ENCODE measurements at regions not wholly inside any gene's neighbourhood (a gene's known extent, or its start where the extent isn't known, plus 50 kb on each side); places are given as distances from the start of the nearest gene placed in this dataset.

DNA sequence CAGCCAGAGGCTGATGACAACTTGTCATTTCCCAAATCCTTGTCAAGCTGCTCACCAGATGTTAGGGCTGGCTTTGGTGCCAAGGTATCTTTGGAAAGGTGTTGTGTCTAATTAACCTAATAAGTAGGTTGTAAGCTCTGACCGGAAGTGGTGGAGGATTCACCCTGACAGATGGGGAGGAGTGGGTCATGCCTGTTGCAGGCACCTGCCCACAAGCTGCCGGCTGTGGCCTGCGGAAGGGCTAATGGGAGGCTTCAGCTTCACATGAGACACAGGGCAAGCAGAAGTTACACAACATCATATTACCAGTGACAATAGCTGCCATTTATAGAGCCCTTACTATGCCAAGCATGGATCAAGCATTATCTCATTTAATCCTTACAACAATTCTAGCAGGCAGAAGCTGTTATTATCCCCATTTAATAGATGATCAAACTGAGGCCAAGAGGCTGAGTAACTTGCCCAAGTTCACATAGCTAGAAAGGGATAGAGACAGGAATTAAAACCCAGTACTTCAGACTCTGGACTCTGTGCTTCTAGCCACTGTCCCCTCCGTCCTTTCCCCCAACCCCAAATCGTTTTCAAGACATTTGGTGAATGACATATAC lies 63.1 kb upstream of the DUSP5 start:
- no peak for DNase-seq (ENCODE audit: low read depth, low spot score)

DNA sequence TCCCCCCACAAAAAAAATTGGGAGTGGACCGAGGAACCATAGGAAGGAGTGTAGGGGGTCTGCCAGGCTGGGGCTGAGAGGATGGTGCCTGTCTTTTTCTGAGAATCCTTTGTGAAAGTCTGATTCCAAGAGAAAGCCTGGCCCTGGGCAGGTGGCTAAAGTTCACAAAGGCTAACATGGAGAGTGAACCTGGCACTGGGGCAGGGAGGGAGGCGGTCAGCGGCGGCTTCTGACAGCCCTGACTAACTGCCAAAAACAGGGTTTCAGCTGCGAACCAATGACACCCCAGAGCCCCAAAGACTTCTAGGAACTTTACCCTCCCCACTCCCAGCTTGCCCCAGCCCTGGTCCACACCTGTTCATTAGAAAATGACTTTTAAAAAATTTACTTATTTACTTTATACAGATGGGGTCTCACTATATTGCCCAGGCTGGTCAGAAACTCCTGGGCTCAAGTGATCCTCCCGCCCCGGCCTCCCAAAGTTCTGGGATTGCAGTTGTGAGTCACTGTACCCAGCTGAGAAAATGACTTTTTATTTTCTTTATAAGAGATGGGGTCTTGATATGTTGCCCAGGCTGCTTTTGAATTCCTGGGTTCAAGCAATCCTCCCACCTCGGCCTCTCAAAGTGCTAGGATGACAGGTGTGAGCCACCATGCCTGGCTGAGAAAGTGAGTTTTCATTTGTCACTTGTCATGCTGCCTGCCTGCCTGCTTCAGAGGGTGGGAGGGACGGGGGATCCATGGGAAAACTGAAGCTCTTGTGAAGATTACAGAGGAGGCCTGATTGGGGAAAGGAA lies 61.0 kb upstream of the DUSP5 start:
- no peak for DNase-seq (ENCODE audit: low read depth, low spot score)

DNA sequence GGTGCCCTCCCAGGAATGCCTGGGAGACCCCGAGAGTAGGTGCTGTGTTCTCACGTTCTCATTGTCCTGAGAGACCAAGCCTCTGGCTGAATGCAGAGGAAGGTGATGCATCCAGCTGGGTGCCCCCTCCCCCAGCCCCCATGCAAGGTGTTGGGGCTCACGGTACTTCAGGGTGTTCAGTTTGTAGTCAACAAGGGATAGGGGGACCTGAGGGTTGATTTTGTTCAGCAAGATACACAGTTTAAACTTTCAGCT lies 60.4 kb upstream of the DUSP5 start:
- no peak for DNase-seq (ENCODE audit: low read depth, low spot score)

DNA sequence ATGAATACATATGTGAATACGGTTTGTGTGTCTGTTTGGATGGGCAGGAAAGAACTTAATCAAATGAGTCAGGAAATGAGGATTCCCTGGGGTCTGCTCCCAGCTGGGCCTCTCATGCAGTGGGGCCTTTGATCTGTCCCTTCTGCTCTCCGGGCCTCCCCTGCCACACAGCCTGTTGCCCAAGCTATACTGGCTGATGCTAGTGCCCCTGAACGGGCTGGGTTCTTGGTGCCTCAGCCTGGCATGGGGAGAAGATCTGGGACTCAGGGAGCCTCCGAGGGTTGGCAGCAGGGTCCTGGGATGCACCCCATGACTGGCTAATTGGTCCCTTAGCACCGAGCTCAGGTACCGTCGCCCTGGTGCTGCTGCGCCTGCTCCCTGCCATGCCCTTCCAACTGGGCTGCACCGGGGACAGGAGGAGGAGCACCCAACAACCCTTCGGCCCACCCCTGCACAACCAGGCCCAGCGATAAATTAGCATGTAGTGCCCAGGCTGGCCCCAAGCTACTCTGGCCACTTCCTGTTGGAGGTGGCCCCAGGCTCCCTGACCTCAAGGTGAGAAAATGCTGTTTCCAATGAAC lies 59.9 kb upstream of the DUSP5 start:
- DNase-seq (ENCODE audit: low read depth, low spot score), result no peak

DNA sequence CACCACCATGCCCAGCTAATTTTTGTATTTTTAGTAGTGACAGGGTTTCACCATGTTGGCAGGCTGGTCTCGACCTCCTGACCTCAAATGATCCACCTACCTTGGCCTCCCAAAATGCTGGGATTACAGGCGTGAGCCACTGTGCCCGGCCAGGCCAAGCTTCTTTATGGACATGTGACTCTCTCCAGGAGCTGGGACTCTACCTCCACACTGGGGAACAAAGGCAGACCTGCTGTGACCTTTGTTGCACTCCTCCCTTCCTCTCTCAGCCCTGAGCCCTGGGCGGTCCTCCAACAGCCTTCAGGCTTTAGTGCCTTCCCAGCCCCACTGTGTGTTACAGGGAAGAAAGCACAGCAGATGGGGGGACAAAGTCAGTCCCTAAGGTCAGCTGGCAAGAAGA lies 55.0 kb upstream of the DUSP5 start:
- DNase-seq (ENCODE audit: low read depth, low spot score), result no peak

DNA sequence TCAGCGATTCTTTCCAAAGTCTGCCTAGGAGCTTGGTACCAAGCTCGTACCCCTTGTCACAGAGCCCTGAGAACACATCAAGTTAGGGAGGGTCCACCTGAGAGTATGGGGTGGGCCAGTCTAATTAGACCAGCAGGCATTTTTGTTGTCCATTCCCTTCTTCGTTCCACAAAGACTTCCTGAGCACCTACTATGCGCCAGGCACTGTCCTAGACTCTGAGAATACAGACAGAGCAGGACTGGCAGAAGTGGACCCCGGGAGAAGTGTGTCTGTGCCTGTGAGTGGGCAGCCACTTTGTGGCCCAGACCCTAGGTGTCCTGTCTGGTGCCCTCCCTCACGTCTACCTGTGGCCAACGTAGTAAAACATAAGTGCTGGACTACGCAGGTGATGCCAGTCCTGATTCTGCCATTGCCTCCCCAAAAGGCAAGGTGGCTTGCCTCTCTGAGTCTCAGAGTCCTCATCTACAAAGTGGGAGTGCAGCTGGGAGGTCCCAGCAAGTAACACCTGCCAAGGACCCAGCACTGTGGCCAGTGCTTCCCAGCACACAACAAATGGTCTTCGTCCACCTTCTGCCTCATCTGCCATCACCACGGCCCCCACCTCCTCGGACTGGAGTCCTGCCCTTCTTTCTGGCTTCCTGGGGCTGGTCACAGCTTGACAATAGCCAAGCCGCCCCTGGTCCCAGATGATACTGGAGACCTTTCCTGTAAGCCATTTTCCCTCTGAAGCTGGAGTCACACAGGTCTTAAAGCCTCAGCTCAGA lies 54.3 kb upstream of the DUSP5 start:
- no peak for DNase-seq (ENCODE audit: low read depth, low spot score)

DNA sequence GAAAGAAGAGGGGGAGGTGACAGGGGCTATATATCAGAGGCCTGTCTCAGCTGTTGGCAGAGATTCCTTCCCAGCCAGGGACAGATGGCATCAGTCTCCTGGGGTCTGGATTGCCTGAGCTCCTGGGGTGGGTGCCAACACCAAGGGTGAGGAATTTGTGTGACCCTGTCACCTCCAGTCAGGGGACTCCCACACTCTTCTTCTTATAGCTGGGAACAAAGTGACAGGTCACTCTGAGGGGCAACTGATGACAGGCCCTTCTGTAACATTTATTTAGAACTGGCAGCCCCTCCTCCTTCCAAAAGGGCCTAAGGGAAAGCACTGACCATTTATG lies 53.7 kb upstream of the DUSP5 start:
- DNase-seq (ENCODE audit: low read depth, low spot score), result no peak

DNA sequence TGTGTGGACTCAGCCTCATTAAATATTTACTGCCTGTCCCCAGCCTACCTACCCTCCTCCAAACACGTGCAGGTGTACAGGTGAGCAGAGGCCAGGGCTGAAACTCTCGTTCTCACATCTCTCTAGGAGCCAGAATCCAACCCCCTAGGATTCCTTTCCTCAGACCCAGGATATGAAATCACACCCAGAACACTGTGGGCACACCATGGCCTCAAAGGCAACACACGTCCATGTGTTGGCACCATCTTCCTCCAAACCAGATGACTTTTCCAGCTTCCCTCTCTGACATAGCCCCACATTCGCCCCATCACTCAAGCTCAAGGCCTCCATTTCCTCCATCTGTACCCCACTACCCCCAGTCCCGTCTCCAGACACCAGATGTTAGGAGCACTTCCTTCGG lies 51.8 kb upstream of the DUSP5 start:
- no peak for DNase-seq (ENCODE audit: low read depth, low spot score)

DNA sequence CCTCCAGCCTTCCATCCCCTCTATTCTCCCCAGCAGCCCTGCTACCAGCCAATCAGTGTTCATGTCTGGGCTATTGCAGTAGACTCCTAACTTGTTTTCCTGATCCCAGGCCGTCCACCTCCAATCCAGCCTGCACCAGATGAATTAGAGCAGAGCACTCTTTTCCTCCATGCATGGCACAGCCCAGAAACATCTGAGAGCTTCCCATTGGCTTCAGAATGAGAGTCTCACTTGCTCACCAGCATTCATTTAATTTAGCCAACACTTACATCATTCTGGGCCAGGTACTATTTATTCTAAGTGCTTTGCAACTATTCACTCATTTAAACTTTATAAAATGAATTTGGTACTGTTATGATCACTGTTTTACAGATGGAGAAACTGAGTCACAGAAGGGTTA lies 51.4 kb upstream of the DUSP5 start:
- no peak for DNase-seq (ENCODE audit: low read depth, low spot score)

DNA sequence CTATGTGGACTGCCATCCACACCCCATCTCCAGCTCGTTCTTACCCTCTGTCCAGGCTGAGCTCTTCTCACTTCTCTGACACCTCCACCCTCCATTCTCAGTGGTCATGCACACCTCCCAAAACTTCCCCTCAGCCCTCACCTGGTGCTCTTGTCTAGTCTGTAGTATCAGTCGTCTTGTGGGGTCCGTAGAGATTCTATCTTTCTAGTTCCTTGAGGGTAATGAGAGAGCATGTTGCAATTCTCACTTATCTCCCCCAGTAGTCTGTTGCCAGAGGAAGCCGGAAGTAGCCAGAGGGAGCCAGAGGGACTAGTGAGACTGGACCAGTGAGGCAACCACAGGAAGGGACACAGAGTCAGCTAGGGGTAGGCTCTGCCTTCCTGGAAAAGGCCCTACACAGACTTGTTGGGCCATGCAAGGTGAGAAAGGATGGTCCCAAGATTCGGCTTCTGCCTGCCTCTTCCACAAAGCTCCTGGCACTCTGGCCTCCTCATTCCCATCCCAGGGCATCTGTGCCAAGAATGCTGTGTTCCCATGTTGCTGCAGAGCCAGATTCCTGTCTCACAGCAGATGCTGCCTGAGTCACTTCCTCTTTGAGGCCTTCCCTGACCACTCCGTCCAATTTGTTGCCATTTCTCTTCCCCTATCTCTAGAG lies 50.6 kb upstream of the DUSP5 start:
- no peak for DNase-seq (ENCODE audit: low read depth, low spot score)

DNA sequence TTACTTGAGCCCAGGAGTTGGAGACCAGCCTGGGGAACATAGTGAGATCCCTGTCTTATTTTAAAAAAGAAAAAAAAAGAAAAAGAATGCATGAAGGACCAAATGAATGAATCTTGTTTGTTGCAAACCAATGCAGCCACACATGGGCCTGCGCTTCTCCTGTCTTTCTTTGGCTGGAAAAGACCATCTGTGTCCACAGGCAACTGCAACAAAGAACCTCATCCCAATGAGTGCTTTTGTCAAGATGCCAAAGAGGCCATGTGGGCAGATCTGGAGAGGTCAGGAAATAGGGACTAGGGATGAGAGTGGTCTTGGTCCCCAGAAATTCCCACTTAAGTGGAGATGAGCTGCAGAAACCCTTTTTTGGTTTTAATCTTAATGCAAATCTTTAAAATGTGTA lies 49.8 kb upstream of the DUSP5 start:
- no peak for DNase-seq (ENCODE audit: low read depth, low spot score)
